Thyroid gland (tissue), 4 donors: ENCODE measurements at regions not wholly inside any gene's neighbourhood (a gene's known extent, or its start where the extent isn't known, plus 50 kb on each side); places are given as distances from the start of the nearest gene placed in this dataset.

Experiments
- POLR2A ChIP-seq, 2 donors: fragments of 450-650 bp; IDR thresholded peaks; one replicate each; pipeline ENCODE4 v1.6.1; 2017; ENCODE audit warnings: antibody characterized with exemption in 2 of 2, mild to moderate bottlenecking in 2 of 2, moderate library complexity in 1 of 2
- TF ChIP-seq, protein P1 (sequence below), 6 experiments: fragments of 200-600 bp in 3 of 6; fragments of 450-650 bp in 3 of 6; sonication (generic) in 3 of 6; IDR thresholded peaks; one replicate each; pipeline ENCODE4 v1.5.1; 2016 to 2019; ENCODE audit warnings: antibody characterized with exemption in 6 of 6, mild to moderate bottlenecking in 2 of 6, inconsistent platforms in 1 of 6, moderate library complexity in 1 of 6

DNA sequence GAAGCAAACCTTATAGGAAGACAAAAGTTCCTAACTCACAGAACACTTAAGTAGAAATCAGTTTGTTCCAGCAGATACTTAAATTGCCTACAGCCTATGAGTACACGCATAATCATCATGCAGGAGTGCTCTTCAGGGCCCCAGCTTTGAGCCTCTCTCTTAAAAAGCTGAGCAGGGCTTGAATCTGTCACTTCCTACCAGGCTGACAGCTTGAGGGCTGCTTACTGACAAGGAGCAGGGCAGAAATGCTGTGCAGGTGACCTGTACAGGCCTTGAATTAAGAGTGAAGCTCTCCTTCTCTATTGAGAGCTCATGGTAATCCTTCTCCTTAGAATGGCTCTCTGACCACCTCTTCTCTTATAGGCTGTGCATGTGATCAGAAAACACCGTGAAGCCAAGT, 66.5 kb upstream of the MAST4 start:
- TF ChIP-seq, protein P1, sequence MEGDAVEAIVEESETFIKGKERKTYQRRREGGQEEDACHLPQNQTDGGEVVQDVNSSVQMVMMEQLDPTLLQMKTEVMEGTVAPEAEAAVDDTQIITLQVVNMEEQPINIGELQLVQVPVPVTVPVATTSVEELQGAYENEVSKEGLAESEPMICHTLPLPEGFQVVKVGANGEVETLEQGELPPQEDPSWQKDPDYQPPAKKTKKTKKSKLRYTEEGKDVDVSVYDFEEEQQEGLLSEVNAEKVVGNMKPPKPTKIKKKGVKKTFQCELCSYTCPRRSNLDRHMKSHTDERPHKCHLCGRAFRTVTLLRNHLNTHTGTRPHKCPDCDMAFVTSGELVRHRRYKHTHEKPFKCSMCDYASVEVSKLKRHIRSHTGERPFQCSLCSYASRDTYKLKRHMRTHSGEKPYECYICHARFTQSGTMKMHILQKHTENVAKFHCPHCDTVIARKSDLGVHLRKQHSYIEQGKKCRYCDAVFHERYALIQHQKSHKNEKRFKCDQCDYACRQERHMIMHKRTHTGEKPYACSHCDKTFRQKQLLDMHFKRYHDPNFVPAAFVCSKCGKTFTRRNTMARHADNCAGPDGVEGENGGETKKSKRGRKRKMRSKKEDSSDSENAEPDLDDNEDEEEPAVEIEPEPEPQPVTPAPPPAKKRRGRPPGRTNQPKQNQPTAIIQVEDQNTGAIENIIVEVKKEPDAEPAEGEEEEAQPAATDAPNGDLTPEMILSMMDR (IDR thresholded peaks at IDR 0.05): no peak
- TF ChIP-seq POLR2A (IDR thresholded peaks at IDR 0.05): no peak
